Adrenal gland (tissue), 5 donors: ENCODE measurements at regions not wholly inside any gene's neighbourhood (a gene's known extent, or its start where the extent isn't known, plus 50 kb on each side); places are given as distances from the start of the nearest gene placed in this dataset.

Experiments used
- POLR2A ChIP-seq, 2 donors: fragments of 450-650 bp; IDR thresholded peaks; one replicate each; pipeline ENCODE4 v1.6.1; 2017; ENCODE audit warnings: antibody characterized with exemption in 2 of 2, mild to moderate bottlenecking in 2 of 2, moderate library complexity in 1 of 2
- TF ChIP-seq, protein P1 (sequence below), 6 experiments: fragments of 450-650 bp in 4 of 6; fragments of 200-600 bp in 2 of 6; sonication (generic) in 1 of 6; IDR thresholded peaks; 1 replicate in 5 of 6; 2 replicates in 1 of 6; pipeline versions ENCODE4 v1.5.1 to v1.8.0; 2016 to 2021; ENCODE audit warnings: antibody characterized with exemption in 6 of 6, mild to moderate bottlenecking in 2 of 6, moderate library complexity in 1 of 6
- donor health status: DM: no; HTN: no; CAD: no.

DNA sequence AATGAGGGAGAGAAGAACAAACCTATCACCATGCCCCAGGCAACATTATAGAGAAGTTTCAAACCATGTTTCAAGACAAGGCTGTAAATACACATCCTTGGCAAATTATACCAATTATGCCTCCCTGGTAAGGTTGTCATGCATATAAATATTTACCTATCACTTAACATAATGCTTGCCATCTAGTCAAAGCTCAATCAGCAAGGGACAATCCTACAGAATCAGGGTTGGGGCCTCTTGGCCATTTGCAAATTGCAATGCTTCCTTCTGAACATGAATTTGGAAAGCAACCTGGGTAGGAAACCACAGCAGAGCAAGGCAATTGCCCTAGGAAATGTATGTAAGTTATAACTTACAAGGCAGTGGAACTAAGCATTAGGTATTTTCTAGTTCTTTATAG, 907.2 kb upstream of the CDH2 start:
- no peak for TF ChIP-seq POLR2A (IDR thresholded peaks at IDR 0.05)
- TF ChIP-seq, protein P1, sequence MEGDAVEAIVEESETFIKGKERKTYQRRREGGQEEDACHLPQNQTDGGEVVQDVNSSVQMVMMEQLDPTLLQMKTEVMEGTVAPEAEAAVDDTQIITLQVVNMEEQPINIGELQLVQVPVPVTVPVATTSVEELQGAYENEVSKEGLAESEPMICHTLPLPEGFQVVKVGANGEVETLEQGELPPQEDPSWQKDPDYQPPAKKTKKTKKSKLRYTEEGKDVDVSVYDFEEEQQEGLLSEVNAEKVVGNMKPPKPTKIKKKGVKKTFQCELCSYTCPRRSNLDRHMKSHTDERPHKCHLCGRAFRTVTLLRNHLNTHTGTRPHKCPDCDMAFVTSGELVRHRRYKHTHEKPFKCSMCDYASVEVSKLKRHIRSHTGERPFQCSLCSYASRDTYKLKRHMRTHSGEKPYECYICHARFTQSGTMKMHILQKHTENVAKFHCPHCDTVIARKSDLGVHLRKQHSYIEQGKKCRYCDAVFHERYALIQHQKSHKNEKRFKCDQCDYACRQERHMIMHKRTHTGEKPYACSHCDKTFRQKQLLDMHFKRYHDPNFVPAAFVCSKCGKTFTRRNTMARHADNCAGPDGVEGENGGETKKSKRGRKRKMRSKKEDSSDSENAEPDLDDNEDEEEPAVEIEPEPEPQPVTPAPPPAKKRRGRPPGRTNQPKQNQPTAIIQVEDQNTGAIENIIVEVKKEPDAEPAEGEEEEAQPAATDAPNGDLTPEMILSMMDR (IDR thresholded peaks at IDR 0.05) = no peak
